ENCODE measurements at regions not wholly inside any gene's neighbourhood (a gene's known extent, or its start where the extent isn't known, plus 50 kb on each side); places are given as distances from the start of the nearest gene placed in this dataset.

GRCh38 chr1:239706245-239706892, 320.0 kb downstream of the CHRM3 start:
- in situ Hi-C loops (cut with MboI; ENCODE audit: low sequenced_read_pairs, unreplicated experiment), result no loop called here
- TF ChIP-seq, protein P1, sequence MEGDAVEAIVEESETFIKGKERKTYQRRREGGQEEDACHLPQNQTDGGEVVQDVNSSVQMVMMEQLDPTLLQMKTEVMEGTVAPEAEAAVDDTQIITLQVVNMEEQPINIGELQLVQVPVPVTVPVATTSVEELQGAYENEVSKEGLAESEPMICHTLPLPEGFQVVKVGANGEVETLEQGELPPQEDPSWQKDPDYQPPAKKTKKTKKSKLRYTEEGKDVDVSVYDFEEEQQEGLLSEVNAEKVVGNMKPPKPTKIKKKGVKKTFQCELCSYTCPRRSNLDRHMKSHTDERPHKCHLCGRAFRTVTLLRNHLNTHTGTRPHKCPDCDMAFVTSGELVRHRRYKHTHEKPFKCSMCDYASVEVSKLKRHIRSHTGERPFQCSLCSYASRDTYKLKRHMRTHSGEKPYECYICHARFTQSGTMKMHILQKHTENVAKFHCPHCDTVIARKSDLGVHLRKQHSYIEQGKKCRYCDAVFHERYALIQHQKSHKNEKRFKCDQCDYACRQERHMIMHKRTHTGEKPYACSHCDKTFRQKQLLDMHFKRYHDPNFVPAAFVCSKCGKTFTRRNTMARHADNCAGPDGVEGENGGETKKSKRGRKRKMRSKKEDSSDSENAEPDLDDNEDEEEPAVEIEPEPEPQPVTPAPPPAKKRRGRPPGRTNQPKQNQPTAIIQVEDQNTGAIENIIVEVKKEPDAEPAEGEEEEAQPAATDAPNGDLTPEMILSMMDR (IDR thresholded peaks at IDR 0.05; ENCODE audit: borderline replicate concordance, control extremely low read depth, extremely low read depth, insufficient read depth, missing control alignments), result no peak
- no peak for DNase-seq (ENCODE audit: low spot score)

GRCh38 chr1:239707615-239708014, 321.2 kb downstream of the CHRM3 start:
- TF ChIP-seq, protein P1 (IDR thresholded peaks at IDR 0.05; ENCODE audit: borderline replicate concordance, control extremely low read depth, extremely low read depth, insufficient read depth, missing control alignments), result no peak
- DNase-seq (ENCODE audit: low spot score), result no peak
- in situ Hi-C loops (cut with MboI; ENCODE audit: low sequenced_read_pairs, unreplicated experiment), result no loop called here

GRCh38 chr1:239708622-239709021, 322.3 kb downstream of the CHRM3 start:
- DNase-seq (ENCODE audit: low spot score), result no peak
- TF ChIP-seq, protein P1 (IDR thresholded peaks at IDR 0.05; ENCODE audit: borderline replicate concordance, control extremely low read depth, extremely low read depth, insufficient read depth, missing control alignments), result no peak
- in situ Hi-C loops (cut with MboI; ENCODE audit: low sequenced_read_pairs, unreplicated experiment), result no loop called here

- in situ Hi-C loops (cut with MboI; ENCODE audit: low sequenced_read_pairs, unreplicated experiment), result no loop called here
- DNase-seq (ENCODE audit: low spot score), result no peak
- TF ChIP-seq, protein P1 (IDR thresholded peaks at IDR 0.05; ENCODE audit: borderline replicate concordance, control extremely low read depth, extremely low read depth, insufficient read depth, missing control alignments), result no peak
Measured at GRCh38 chr1:239711768-239712167, 325.4 kb downstream of the CHRM3 start.

- TF ChIP-seq, protein P1 (IDR thresholded peaks at IDR 0.05; ENCODE audit: borderline replicate concordance, control extremely low read depth, extremely low read depth, insufficient read depth, missing control alignments), result no peak
- in situ Hi-C loops (cut with MboI; ENCODE audit: low sequenced_read_pairs, unreplicated experiment), result no loop called here
- no peak for DNase-seq (ENCODE audit: low spot score)
Measured at GRCh38 chr1:239717097-239717917, 330.9 kb downstream of the CHRM3 start.

DNA sequence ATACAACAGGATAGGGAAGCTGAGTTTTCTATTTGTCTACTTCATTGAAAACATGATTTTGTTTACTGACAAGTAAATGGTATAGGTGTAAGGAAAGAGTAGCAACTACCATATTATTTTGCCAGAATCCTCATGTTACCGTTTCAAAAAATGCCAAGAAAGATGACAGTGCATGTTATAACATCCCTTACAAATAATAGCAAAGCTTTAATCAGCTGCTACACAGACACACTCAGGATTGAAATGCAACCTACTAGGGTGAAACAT, 331.5 kb downstream of the CHRM3 start:
- TF ChIP-seq, protein P1 (IDR thresholded peaks at IDR 0.05; ENCODE audit: borderline replicate concordance, control extremely low read depth, extremely low read depth, insufficient read depth, missing control alignments), result no peak
- DNase-seq (ENCODE audit: low spot score), result no peak
- in situ Hi-C loops (cut with MboI; ENCODE audit: low sequenced_read_pairs, unreplicated experiment), result no loop called here
